ENCODE measurements at regions not wholly inside any gene's neighbourhood (a gene's known extent, or its start where the extent isn't known, plus 50 kb on each side); places are given as distances from the start of the nearest gene placed in this dataset.

- Histone ChIP-seq H3K9ac (ENCODE audit: low read length) (no peak overlapping the region), H3K4me1 (ENCODE audit: control insufficient read depth, insufficient read depth, low read length) (no peaks in the 10 kb centered on the region; the same call in 1 of the 2 replicates), H3K27ac (ENCODE audit: low read depth, low read length) (no peak overlapping the region), H3K27me3 (ENCODE audit: control insufficient read depth, insufficient read depth, low read length) (no peaks in the 10 kb centered on the region), H3K36me3 (ENCODE audit: control insufficient read depth, insufficient read depth, low read length) (no peaks in the 10 kb centered on the region), H3K4me3 (ENCODE audit: low read depth, low read length) (no peak overlapping the region), H3K9me3 (ENCODE audit: control insufficient read depth, insufficient read depth, low read depth, low read length) (peaks cover 19% of the 10 kb centered on the region)
These were observed 63.0 kb upstream of the PPM1J start for GRCh38 chr1:112778137-112778536.

DNA sequence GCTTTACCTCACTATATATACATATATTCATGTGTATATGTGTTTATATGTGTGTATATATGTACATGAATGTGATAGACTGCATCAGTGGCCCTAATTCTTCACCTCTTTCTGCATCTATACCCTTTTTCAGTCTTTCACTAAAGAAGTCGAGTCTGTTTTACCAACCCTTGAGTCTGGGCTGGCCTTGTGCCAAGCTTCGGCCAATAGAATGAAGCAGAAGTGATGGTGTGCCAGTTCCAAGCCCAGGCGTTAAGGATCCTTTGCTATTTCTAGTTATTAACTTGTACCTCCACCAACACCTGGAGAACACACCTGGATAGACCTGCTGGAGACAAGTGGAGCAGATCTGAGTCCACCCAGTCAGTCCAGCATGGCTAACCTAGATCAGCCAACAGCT lies 61.6 kb upstream of the PPM1J start:
- no peaks in the 10 kb centered on the region for H3K36me3 ChIP-seq (ENCODE audit: control insufficient read depth, insufficient read depth, low read length)
- H3K4me1 ChIP-seq (ENCODE audit: control insufficient read depth, insufficient read depth, low read length) = no peaks in the 10 kb centered on the region; the same call in 1 of the 2 replicates
- H3K27ac ChIP-seq (ENCODE audit: low read depth, low read length) = no peak overlapping the region
- no peak overlapping the region for H3K4me3 ChIP-seq (ENCODE audit: low read depth, low read length)
- no peak overlapping the region for H3K9ac ChIP-seq (ENCODE audit: low read length)
- H3K27me3 ChIP-seq (ENCODE audit: control insufficient read depth, insufficient read depth, low read length) = no peaks in the 10 kb centered on the region
- H3K9me3 ChIP-seq (ENCODE audit: control insufficient read depth, insufficient read depth, low read depth, low read length) = peaks cover 11% of the 10 kb centered on the region

GRCh38 chr1:112772781-112773180 lies 57.6 kb upstream of the PPM1J start:
- H3K36me3 ChIP-seq (ENCODE audit: control insufficient read depth, insufficient read depth, low read length) = no peaks in the 10 kb centered on the region
- peaks cover 14% of the 10 kb centered on the region for H3K9me3 ChIP-seq (ENCODE audit: control insufficient read depth, insufficient read depth, low read depth, low read length)
- peaks cover 7% of the 10 kb centered on the region for H3K4me1 ChIP-seq (ENCODE audit: control insufficient read depth, insufficient read depth, low read length)
- H3K9ac ChIP-seq (ENCODE audit: low read length) = no peak overlapping the region
- no peaks in the 10 kb centered on the region for H3K27me3 ChIP-seq (ENCODE audit: control insufficient read depth, insufficient read depth, low read length)
- no peak overlapping the region for H3K4me3 ChIP-seq (ENCODE audit: low read depth, low read length)
- H3K27ac ChIP-seq (ENCODE audit: low read depth, low read length) = no peak overlapping the region

- Histone ChIP-seq H3K4me1 (ENCODE audit: control insufficient read depth, insufficient read depth, low read length) (peaks cover 7% of the 10 kb centered on the region), H3K27me3 (ENCODE audit: control insufficient read depth, insufficient read depth, low read length) (no peaks in the 10 kb centered on the region), H3K9ac (ENCODE audit: low read length) (no peak overlapping the region), H3K36me3 (ENCODE audit: control insufficient read depth, insufficient read depth, low read length) (no peaks in the 10 kb centered on the region), H3K4me3 (ENCODE audit: low read depth, low read length) (no peak overlapping the region), H3K27ac (ENCODE audit: low read depth, low read length) (no peak overlapping the region), H3K9me3 (ENCODE audit: control insufficient read depth, insufficient read depth, low read depth, low read length) (peaks cover 25% of the 10 kb centered on the region)
These were observed 55.6 kb upstream of the PPM1J start for GRCh38 chr1:112770724-112771123.

DNA sequence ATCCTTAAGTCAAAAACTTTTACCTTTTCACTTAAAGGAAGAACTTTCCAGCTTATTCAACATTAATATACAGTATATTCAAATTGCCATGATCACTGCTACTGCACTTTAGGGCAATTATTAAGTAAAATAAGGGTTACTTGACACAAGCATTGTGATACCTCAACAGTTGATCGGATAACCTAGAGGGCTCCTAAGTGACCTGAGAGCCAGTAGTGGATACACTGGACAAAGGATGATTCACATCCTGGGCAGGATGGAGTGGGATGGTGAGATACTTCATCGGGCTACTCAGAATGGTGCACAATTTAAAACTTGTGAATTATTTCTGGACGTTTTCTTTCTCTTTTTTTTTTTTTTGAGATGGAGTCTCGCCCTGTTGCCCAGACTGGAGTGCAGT lies 54.5 kb upstream of the PPM1J start:
- no peak overlapping the region for H3K27ac ChIP-seq (ENCODE audit: low read depth, low read length)
- no peaks in the 10 kb centered on the region for H3K27me3 ChIP-seq (ENCODE audit: control insufficient read depth, insufficient read depth, low read length)
- peaks cover 21% of the 10 kb centered on the region for H3K9me3 ChIP-seq (ENCODE audit: control insufficient read depth, insufficient read depth, low read depth, low read length)
- H3K36me3 ChIP-seq (ENCODE audit: control insufficient read depth, insufficient read depth, low read length) = no peaks in the 10 kb centered on the region
- no peak overlapping the region for H3K9ac ChIP-seq (ENCODE audit: low read length)
- no peak overlapping the region for H3K4me3 ChIP-seq (ENCODE audit: low read depth, low read length)
- peaks cover 7% of the 10 kb centered on the region for H3K4me1 ChIP-seq (ENCODE audit: control insufficient read depth, insufficient read depth, low read length)

- Histone ChIP-seq H3K9ac (ENCODE audit: low read length) (no peak overlapping the region), H3K27me3 (ENCODE audit: control insufficient read depth, insufficient read depth, low read length) (no peaks in the 10 kb centered on the region), H3K9me3 (ENCODE audit: control insufficient read depth, insufficient read depth, low read depth, low read length) (peaks cover 16% of the 10 kb centered on the region), H3K36me3 (ENCODE audit: control insufficient read depth, insufficient read depth, low read length) (no peaks in the 10 kb centered on the region), H3K4me3 (ENCODE audit: low read depth, low read length) (no peak overlapping the region), H3K27ac (ENCODE audit: low read depth, low read length) (no peak overlapping the region), H3K4me1 (ENCODE audit: control insufficient read depth, insufficient read depth, low read length) (peaks cover 11% of the 10 kb centered on the region)
These were observed 52.5 kb upstream of the PPM1J start for GRCh38 chr1:112767646-112768045.
